ENCODE measurements at regions not wholly inside any gene's neighbourhood (a gene's known extent, or its start where the extent isn't known, plus 50 kb on each side); places are given as distances from the start of the nearest gene placed in this dataset.

GRCh38 chr13:111925146-111925875, 141.6 kb upstream of the SOX1 start:
- TF ChIP-seq CTCF (IDR thresholded peaks at IDR 0.05) (no peak), TAF1 (IDR thresholded peaks at IDR 0.05; ENCODE audit: borderline replicate concordance, low read depth, low read length) (no peak), GATA2 (CRISPR knock-in tag; IDR thresholded peaks at IDR 0.05) (no peak), MAX (IDR thresholded peaks at IDR 0.05; ENCODE audit: low read depth) (no peak), REST (IDR thresholded peaks at IDR 0.05; ENCODE audit: low read depth, low read length) (no peak), POLR2AphosphoS5 (IDR thresholded peaks at IDR 0.05; ENCODE audit: low read depth, low read length) (no peak), EP300 (IDR thresholded peaks at IDR 0.05; ENCODE audit: borderline replicate concordance in 1 of 2, low read depth in 1 of 2, low read length in 1 of 2) (no peak), EZH2phosphoT487 (IDR thresholded peaks at IDR 0.05; ENCODE audit: borderline replicate concordance, low read depth) (no peak)

All from SK-N-SH (cell line).